ENCODE measurements at regions not wholly inside any gene's neighbourhood (a gene's known extent, or its start where the extent isn't known, plus 50 kb on each side); places are given as distances from the start of the nearest gene placed in this dataset.

DNA sequence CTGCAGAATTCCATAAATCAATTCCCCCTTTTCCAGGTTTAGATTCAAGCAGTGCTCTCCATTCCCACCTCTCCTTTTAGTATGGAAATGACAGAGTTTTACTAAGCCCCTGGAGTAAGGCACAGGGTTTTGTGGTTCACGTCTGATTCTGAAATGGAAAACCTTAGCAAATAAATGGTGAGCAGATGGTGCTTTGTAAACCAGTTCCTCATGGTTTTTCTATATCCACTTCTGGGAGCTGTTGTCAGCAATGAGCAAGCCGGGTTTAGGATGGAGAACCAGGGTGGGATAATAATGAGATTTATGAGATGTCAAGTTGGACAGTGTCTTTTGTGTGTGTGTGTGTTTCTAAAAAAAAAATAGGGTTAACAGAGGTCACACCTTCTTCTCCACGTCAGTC, 113.8 kb upstream of the RBPJ start:
- TF ChIP-seq E2F6 (IDR thresholded peaks at IDR 0.05) (no peak), EP300 (IDR thresholded peaks at IDR 0.05; ENCODE audit: borderline replicate concordance in 1 of 2, low read depth in 2 of 2, low read length in 2 of 2) (no peak), SP1 (IDR thresholded peaks at IDR 0.05; ENCODE audit: low read depth, low read length) (no peak), SAP30 (IDR thresholded peaks at IDR 0.05; ENCODE audit: insufficient read depth, insufficient replicate concordance, low read length) (no peak), ASH2L (IDR thresholded peaks at IDR 0.05; ENCODE audit: low read length) (no peak), FOSL1 (IDR thresholded peaks at IDR 0.05; ENCODE audit: insufficient read depth, low read depth, low read length) (no peak), SP4 (IDR thresholded peaks at IDR 0.05; ENCODE audit: low read length) (no peak), CBX8 (IDR thresholded peaks at IDR 0.05; ENCODE audit: borderline replicate concordance, low read depth, low read length) (no peak), RFX5 (IDR thresholded peaks at IDR 0.05; ENCODE audit: borderline replicate concordance, low read depth, low read length) (no peak), ATF2 (IDR thresholded peaks at IDR 0.05; ENCODE audit: low read length) (no peak), EGR1 (IDR thresholded peaks at IDR 0.05; ENCODE audit: borderline replicate concordance, low read depth, low read length) (no peak), SIN3A (conservative IDR thresholded peaks at IDR 0.05 in 1 of 2, IDR thresholded peaks at IDR 0.05 in 1 of 2; ENCODE audit: low read depth in 1 of 2, low read length in 2 of 2) (no peak)
- no peaks in the 10 kb centered on the region; the same call in 1 of the 2 replicates for H3K23me2 ChIP-seq (ENCODE audit: low read depth, low read length)
- no peak overlapping the region for H3K4me2 ChIP-seq (ENCODE audit: insufficient read depth in 1 of 2, low read depth in 2 of 2, low read length in 2 of 2)
- no peak overlapping the region for H2BK120ac ChIP-seq (replicated peaks; ENCODE audit: low read depth, low read length)
- H3K4me3 ChIP-seq (ENCODE audit: extremely low read depth in 1 of 4, insufficient read depth in 2 of 4, low read depth in 3 of 4, low read length in 4 of 4) = no peak overlapping the region
- no peak overlapping the region for H2BK12ac ChIP-seq (ENCODE audit: low read depth, low read length)
- no peaks in the 10 kb centered on the region for H3K79me2 ChIP-seq (ENCODE audit: control insufficient read depth in 1 of 2, insufficient read depth in 2 of 2, low read length in 2 of 2)
- H3K14ac ChIP-seq (ENCODE audit: insufficient read length) = no peak overlapping the region
- no peaks in the 10 kb centered on the region for H3K79me1 ChIP-seq (ENCODE audit: low read depth, low read length)
- H3K27me3 ChIP-seq (replicated peaks in 1 of 4; ENCODE audit: control insufficient read depth in 3 of 4, extremely low read depth in 1 of 4, insufficient read depth in 3 of 4, low read length in 3 of 4) = no peaks in the 10 kb centered on the region
- no peak overlapping the region for H3K18ac ChIP-seq (ENCODE audit: extremely low read depth, low read length)
- H2BK5ac ChIP-seq (ENCODE audit: low read depth, low read length) = no peak overlapping the region
- no peaks in the 10 kb centered on the region for H4K20me1 ChIP-seq (replicated peaks in 1 of 2; ENCODE audit: control insufficient read depth in 1 of 2, insufficient read depth in 2 of 2, low read length in 2 of 2)
- no peaks in the 10 kb centered on the region for H3K36me3 ChIP-seq (ENCODE audit: control insufficient read depth in 2 of 4, insufficient read depth in 4 of 4, low read length in 3 of 4)
- H2BK15ac ChIP-seq (ENCODE audit: low read length) = no peak overlapping the region
- H3K23ac ChIP-seq (ENCODE audit: insufficient read length) = no peak overlapping the region
- no peak overlapping the region for H3K9ac ChIP-seq (replicated peaks in 1 of 4; ENCODE audit: extremely low read depth in 1 of 4, low read depth in 3 of 4, low read length in 3 of 4)
- no peak overlapping the region for H4K91ac ChIP-seq (replicated peaks; ENCODE audit: insufficient read length, low read length)
- no peak overlapping the region for H3K27ac ChIP-seq (ENCODE audit: low read depth, low read length)
- no peaks in the 10 kb centered on the region for H3K9me3 ChIP-seq (ENCODE audit: insufficient read depth in 2 of 2, low read depth in 1 of 2, low read length in 1 of 2)
- no peak overlapping the region for H2BK20ac ChIP-seq (ENCODE audit: low read length)
- ChIA-PET CTCF (ENCODE audit: partially characterized antibody) (interaction anchor here (1.2 kb wide), 1 partner anchor 10 kb away, joined by 6 read pairs; no protein-coding TSS in a partner anchor), POLR2A (ENCODE audit: partially characterized antibody) (interaction anchor here (1.2 kb wide), 1 partner anchor 63 kb away, joined by 3 read pairs; no protein-coding TSS in a partner anchor)
- no peak overlapping the region for H2AFZ ChIP-seq (ENCODE audit: low read length)
- H3K56ac ChIP-seq (replicated peaks; ENCODE audit: insufficient read length, low read depth, low read length) = no peak overlapping the region
- peaks cover 0 to 3% (median 1%) of the 10 kb centered on the region in 4 experiments; a peak in 3 of 7 replicates for H3K4me1 ChIP-seq (replicated peaks in 1 of 4; ENCODE audit: control insufficient read depth in 3 of 4, insufficient read depth in 4 of 4, low read length in 3 of 4)
- 45% methylated on average over 3 of the region's 3 CpGs; no CpG with 5 or more reads in 1 of the 2 experiments for WGBS, 2 experiments (ENCODE audit: extremely low coverage in 1 of 2, insufficient coverage in 1 of 2, insufficient read length in 1 of 2, insufficient replicate concordance in 2 of 2, low coverage in 1 of 2, low lambda C conversion rate in 2 of 2, missing lambda C conversion rate in 1 of 2)
- no peak overlapping the region for H4K8ac ChIP-seq (ENCODE audit: extremely low read depth, insufficient read depth, low read length)
- no peak for DNase-seq (ENCODE audit: low read depth in 1 of 2, low spot score in 2 of 2)
- H2AK5ac ChIP-seq (ENCODE audit: low read depth, low read length) = no peak overlapping the region
- no peak overlapping the region for H4K5ac ChIP-seq (ENCODE audit: insufficient read length, low read depth, low read length)
- no peak overlapping the region for H3K4ac ChIP-seq (replicated peaks; ENCODE audit: insufficient read length, low read depth, low read length)
- FAIRE-seq = no peak

Data from H1 (cell line).